GM23248 (cell line): ENCODE measurements at regions not wholly inside any gene's neighbourhood (a gene's known extent, or its start where the extent isn't known, plus 50 kb on each side); places are given as distances from the start of the nearest gene placed in this dataset.

Experiments used
- EZH2 ChIP-seq: fragments of 200-600 bp; sonication (generic); IDR thresholded peaks from 2 replicates; pipeline ENCODE4 v1.6.1; 2018; ENCODE audit warnings: antibody characterized with exemption, mild to moderate bottlenecking; ENCODE audit not compliant: insufficient read depth, poor library complexity, severe bottlenecking
- EZH2phosphoT487 ChIP-seq: fragments of 200-600 bp; sonication (generic); IDR thresholded peaks from 2 replicates; pipeline ENCODE4 v1.6.1; 2018; ENCODE audit warnings: antibody characterized with exemption, moderate library complexity, mild to moderate bottlenecking, low read depth; ENCODE audit not compliant: insufficient read depth

GRCh38 chr6:33856031-33856590 lies 52.3 kb upstream of the MLN start:
- TF ChIP-seq EZH2: no peak
- TF ChIP-seq EZH2phosphoT487: no peak
